GM12801 (cell line): ENCODE measurements at regions not wholly inside any gene's neighbourhood (a gene's known extent, or its start where the extent isn't known, plus 50 kb on each side); places are given as distances from the start of the nearest gene placed in this dataset.

Experiments used
- CTCF ChIP-seq: IDR thresholded peaks from one replicate; pipeline ENCODE4 v1.5.1; 2011; ENCODE audit warnings: control low read depth; ENCODE audit not compliant: insufficient read length; ENCODE audit errors: extremely low read depth

- TF ChIP-seq CTCF, result no peak
These were observed 204.6 kb downstream of the RNF144A start for GRCh38 chr2:7121851-7122250.

GRCh38 chr2:7127156-7127555 lies 209.9 kb downstream of the RNF144A start:
- no peak for TF ChIP-seq CTCF

GRCh38 chr2:7127687-7128086 lies 210.5 kb downstream of the RNF144A start:
- no peak for TF ChIP-seq CTCF

- no peak for TF ChIP-seq CTCF
These were observed 214.0 kb downstream of the RNF144A start for GRCh38 chr2:7131261-7131660.

- no peak for TF ChIP-seq CTCF
These were observed 215.5 kb downstream of the RNF144A start for GRCh38 chr2:7132753-7133152.

- no peak for TF ChIP-seq CTCF
These were observed 216.3 kb downstream of the RNF144A start for GRCh38 chr2:7133521-7133920.

GRCh38 chr2:7140306-7140705 lies 223.1 kb downstream of the RNF144A start:
- no peak for TF ChIP-seq CTCF

- TF ChIP-seq CTCF, result no peak
These were observed 228.5 kb downstream of the RNF144A start for GRCh38 chr2:7145707-7146106.
